Ascending aorta (tissue), 2 donors: ENCODE measurements at regions not wholly inside any gene's neighbourhood (a gene's known extent, or its start where the extent isn't known, plus 50 kb on each side); places are given as distances from the start of the nearest gene placed in this dataset.

Source experiments
- DNase-seq, 2 donors: peaks; one replicate each; pipeline ENCODE4 v3.0.0-alpha.2; 2019; ENCODE audit warnings: low spot score in 2 of 2
- H3K27ac ChIP-seq, 2 donors: fragments of 200-600 bp; sonication (generic); one replicate each; pipeline ENCODE4 v1.5.1; 2016 to 2017; ENCODE audit warnings: mild to moderate bottlenecking in 1 of 2
- H3K27me3 ChIP-seq: fragments of 200-600 bp; sonication (generic); one replicate; pipeline ENCODE4 v1.5.1; 2017
- H3K36me3 ChIP-seq, 2 donors: fragments of 200-600 bp; sonication (generic); one replicate each; pipeline ENCODE4 v1.5.1; 2016
- H3K4me1 ChIP-seq, 2 donors: fragments of 200-600 bp; sonication (generic); one replicate each; pipeline ENCODE4 v1.5.1; 2016 to 2017; ENCODE audit warnings: mild to moderate bottlenecking in 1 of 2
- H3K4me3 ChIP-seq, 2 donors: fragments of 200-600 bp; sonication (generic); one replicate each; pipeline ENCODE4 v1.5.1; 2016 to 2017; ENCODE audit warnings: mild to moderate bottlenecking in 1 of 2
- H3K9me3 ChIP-seq, 2 donors: fragments of 200-600 bp; sonication (generic); one replicate each; pipeline ENCODE4 v1.5.1; 2016
- intact Hi-C: fragments of 100-400 bp; cut with DNase I; formaldehyde crosslinking; loops from one replicate; pipeline ENCODE4 v1.15.1; 2023
- TF ChIP-seq, protein P1 (sequence below), 3 experiments: fragments of 200-600 bp in 2 of 3; fragments of 450-650 bp in 1 of 3; sonication (generic) in 2 of 3; IDR thresholded peaks; one replicate each; pipeline ENCODE4 v1.5.1; 2016 to 2019; ENCODE audit warnings: antibody characterized with exemption in 3 of 3, mild to moderate bottlenecking in 1 of 3, moderate library complexity in 1 of 3

DNA sequence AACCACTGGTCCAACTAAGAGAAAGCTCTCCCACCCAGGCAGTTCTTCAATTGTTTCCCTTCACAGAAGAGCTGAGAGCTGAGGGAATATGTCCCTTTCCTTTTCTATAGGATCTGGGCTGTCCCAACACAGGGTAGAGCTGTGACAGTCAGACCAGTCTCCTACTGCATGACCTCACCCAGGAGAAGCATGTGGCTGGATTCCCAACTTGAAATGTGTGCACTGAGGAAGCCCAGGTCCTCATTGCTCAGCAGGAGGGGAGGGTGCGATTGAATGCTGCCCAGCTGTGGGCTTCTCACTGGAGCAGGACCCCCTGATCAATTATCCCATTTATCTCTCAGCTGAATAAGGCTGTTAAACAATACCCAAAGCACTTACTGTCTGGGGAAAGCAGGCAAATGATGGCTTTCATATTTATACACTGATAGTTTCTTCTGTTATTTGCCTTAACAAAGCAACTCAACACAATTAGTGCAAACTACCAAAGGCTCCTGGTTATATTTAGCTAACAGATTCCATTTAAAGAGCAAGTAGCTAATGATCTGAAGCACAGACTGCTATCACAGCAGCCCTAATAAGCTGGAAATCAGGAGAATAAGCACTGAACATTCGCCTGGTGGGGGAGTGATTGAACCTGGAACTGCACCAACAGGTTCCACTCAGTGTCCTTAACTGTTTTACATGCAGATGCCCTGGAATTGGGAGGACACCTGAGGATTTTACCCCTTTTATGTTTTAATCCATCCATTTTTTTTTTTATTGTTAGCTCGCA is 508.8 kb downstream of the CCSER2 start:
- intact Hi-C loops: no loop called here
- DNase-seq: no peak
- no peaks in the 10 kb centered on the region for H3K36me3 ChIP-seq
- H3K27me3 ChIP-seq: no peaks in the 10 kb centered on the region
- no peak overlapping the region for H3K27ac ChIP-seq
- TF ChIP-seq, protein P1, sequence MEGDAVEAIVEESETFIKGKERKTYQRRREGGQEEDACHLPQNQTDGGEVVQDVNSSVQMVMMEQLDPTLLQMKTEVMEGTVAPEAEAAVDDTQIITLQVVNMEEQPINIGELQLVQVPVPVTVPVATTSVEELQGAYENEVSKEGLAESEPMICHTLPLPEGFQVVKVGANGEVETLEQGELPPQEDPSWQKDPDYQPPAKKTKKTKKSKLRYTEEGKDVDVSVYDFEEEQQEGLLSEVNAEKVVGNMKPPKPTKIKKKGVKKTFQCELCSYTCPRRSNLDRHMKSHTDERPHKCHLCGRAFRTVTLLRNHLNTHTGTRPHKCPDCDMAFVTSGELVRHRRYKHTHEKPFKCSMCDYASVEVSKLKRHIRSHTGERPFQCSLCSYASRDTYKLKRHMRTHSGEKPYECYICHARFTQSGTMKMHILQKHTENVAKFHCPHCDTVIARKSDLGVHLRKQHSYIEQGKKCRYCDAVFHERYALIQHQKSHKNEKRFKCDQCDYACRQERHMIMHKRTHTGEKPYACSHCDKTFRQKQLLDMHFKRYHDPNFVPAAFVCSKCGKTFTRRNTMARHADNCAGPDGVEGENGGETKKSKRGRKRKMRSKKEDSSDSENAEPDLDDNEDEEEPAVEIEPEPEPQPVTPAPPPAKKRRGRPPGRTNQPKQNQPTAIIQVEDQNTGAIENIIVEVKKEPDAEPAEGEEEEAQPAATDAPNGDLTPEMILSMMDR (IDR thresholded peaks at IDR 0.05): no peak
- H3K4me3 ChIP-seq: no peak overlapping the region
- no peaks in the 10 kb centered on the region for H3K4me1 ChIP-seq
- H3K9me3 ChIP-seq: no peaks in the 10 kb centered on the region

DNA sequence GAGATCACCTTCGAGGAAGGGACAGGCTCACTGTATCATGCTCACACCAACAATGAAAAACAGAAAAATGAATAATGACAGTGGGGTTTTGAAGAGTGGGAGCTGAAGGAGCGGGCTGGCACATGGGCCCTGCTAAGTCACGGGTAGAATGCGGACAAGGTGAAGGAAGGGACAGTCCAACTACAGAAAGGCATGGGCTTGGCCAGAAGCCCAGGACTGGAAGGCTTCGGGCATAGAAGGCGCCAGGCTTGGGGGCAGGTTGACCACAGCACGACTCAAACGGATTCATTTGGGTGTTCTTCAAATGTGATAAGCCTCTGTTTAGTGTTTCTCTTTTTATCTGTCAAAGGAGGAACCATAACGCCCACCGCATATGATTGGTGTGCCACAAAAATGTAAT is 509.5 kb downstream of the CCSER2 start:
- intact Hi-C loops: no loop called here
- no peaks in the 10 kb centered on the region for H3K36me3 ChIP-seq
- no peaks in the 10 kb centered on the region for H3K27me3 ChIP-seq
- H3K27ac ChIP-seq: no peak overlapping the region
- TF ChIP-seq, protein P1 (IDR thresholded peaks at IDR 0.05): no peak
- H3K4me3 ChIP-seq: no peak overlapping the region
- DNase-seq: no peak
- H3K4me1 ChIP-seq: no peaks in the 10 kb centered on the region
- H3K9me3 ChIP-seq: no peaks in the 10 kb centered on the region

DNA sequence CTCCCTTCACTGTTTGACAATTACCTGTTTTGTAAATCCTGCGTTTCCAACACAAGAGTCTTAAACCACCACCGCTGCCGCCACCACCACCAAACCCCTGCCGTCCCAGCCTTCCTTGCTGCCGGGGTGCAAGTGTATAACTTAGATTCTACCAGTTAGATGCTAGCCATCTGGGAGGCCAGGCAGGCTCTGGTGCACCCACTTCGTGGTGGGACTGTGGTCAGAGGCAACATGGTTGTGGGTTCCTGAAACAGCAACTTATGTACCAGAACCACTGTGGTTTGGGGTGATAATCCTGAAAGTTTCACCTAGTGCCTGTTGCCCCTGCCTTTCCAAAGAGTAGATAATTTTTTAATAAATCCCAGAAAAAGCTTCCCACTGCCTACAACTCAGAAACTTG is 510.5 kb downstream of the CCSER2 start:
- Histone ChIP-seq H3K4me1 (no peaks in the 10 kb centered on the region), H3K27ac (no peak overlapping the region), H3K36me3 (no peaks in the 10 kb centered on the region), H3K27me3 (no peaks in the 10 kb centered on the region), H3K9me3 (no peaks in the 10 kb centered on the region), H3K4me3 (no peak overlapping the region)
- DNase-seq: no peak
- TF ChIP-seq, protein P1 (IDR thresholded peaks at IDR 0.05): no peak
- intact Hi-C loops: no loop called here

DNA sequence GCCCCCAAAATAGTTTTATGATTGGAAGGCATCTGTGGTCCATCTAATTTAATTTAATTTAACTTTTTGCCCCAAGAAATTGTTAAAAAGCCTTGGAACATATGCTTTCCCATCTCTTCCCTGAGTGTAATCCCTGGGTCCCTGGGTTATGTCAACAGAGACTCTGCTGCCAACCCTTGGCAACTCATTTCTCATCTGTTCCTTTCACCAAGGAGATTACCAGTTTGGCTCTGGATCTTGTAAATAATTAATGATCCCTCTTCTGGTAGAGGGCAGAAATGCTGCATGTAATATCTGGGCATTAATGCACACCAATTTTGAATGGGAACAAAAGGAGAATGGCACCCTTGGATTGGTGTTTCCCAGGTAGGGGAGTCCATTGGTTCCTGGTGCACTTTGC is 514.2 kb downstream of the CCSER2 start:
- Histone ChIP-seq H3K9me3 (no peaks in the 10 kb centered on the region), H3K27ac (no peak overlapping the region), H3K36me3 (no peaks in the 10 kb centered on the region), H3K4me3 (no peak overlapping the region), H3K4me1 (no peaks in the 10 kb centered on the region), H3K27me3 (no peaks in the 10 kb centered on the region)
- TF ChIP-seq, protein P1 (IDR thresholded peaks at IDR 0.05): no peak
- no peak for DNase-seq
- intact Hi-C loops: no loop called here

DNA sequence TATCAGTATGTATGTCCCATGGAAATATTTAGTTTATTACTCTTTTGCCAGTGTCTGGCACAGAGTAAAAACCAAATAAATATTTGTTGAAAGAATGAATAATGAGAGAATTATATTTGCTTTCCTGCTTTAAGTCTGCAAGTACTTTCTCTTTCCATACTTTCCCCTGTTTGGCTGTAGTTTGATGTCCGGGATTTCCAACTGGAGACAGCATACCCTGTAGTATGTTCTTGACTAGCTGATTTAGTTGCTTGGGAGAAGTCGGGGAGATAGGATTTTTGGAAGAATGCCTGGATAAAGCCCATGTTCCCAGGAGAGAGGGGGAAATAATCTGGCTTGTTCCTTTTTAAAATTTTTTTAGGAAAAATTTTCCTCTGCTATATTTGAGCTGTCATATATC is 516.1 kb downstream of the CCSER2 start:
- H3K9me3 ChIP-seq: no peaks in the 10 kb centered on the region
- H3K4me1 ChIP-seq: no peaks in the 10 kb centered on the region
- H3K4me3 ChIP-seq: no peak overlapping the region
- TF ChIP-seq, protein P1 (IDR thresholded peaks at IDR 0.05): no peak
- H3K27ac ChIP-seq: no peak overlapping the region
- H3K36me3 ChIP-seq: no peaks in the 10 kb centered on the region
- H3K27me3 ChIP-seq: no peaks in the 10 kb centered on the region
- intact Hi-C loops: no loop called here
- no peak for DNase-seq
